ENCODE measurements at regions not wholly inside any gene's neighbourhood (a gene's known extent, or its start where the extent isn't known, plus 50 kb on each side); places are given as distances from the start of the nearest gene placed in this dataset.
A peak's percentile ranks its signal among the peaks of the same experiment; 100 is the strongest.

GRCh38 chr2:204380141-204380881, 165.0 kb upstream of the PARD3B start:
- H3K27ac ChIP-seq (ENCODE audit: extremely low read depth, low read depth, low read length) = no peak overlapping the region
- POLR2A ChIA-PET = no interaction called here
- TF ChIP-seq SCRT2 (tag by site-specific recombination; IDR thresholded peaks at IDR 0.05) = no peak
- no peak for TF ChIP-seq GLI2 (tag by site-specific recombination; IDR thresholded peaks at IDR 0.05; ENCODE audit: borderline replicate concordance, low read depth)
- H3K9me3 ChIP-seq (ENCODE audit: control insufficient read depth, insufficient read depth, low read depth, low read length) = no peaks in the 10 kb centered on the region
- H3K36me3 ChIP-seq (ENCODE audit: control insufficient read depth in 2 of 2, insufficient read depth in 1 of 2, low read length in 2 of 2) = no peaks in the 10 kb centered on the region
- H3K4me3 ChIP-seq (ENCODE audit: low read depth, low read length) = no peak overlapping the region
- H3K4me1 ChIP-seq (ENCODE audit: control insufficient read depth, insufficient read depth, low read length) = no peaks in the 10 kb centered on the region
- CTCF ChIA-PET = interaction anchor here (0.6 kb wide), 1 partner anchor 15 kb away, joined by 3 read pairs; no protein-coding TSS in a partner anchor

- ChIA-PET CTCF (no interaction called here), POLR2A (no interaction called here)
- Histone ChIP-seq H3K4me3 (ENCODE audit: low read depth, low read length) (no peak overlapping the region), H3K27ac (ENCODE audit: extremely low read depth, low read depth, low read length) (no peak overlapping the region), H3K36me3 (ENCODE audit: control insufficient read depth in 2 of 2, insufficient read depth in 1 of 2, low read length in 2 of 2) (no peaks in the 10 kb centered on the region), H3K4me1 (ENCODE audit: control insufficient read depth, insufficient read depth, low read length) (no peaks in the 10 kb centered on the region), H3K9me3 (ENCODE audit: control insufficient read depth, insufficient read depth, low read depth, low read length) (no peaks in the 10 kb centered on the region)
- TF ChIP-seq SP3 (tag by site-specific recombination; IDR thresholded peaks at IDR 0.05) = no peak
- no peak for TF ChIP-seq ZNF701 (tag by site-specific recombination; IDR thresholded peaks at IDR 0.05)
- no peak for TF ChIP-seq ZNF513 (tag by site-specific recombination; IDR thresholded peaks at IDR 0.05)
- no peak for TF ChIP-seq IKZF3 (tag by site-specific recombination; IDR thresholded peaks at IDR 0.05)
- TF ChIP-seq ZNF10 (tag by site-specific recombination; IDR thresholded peaks at IDR 0.05) = 0 out of 2 replicates have a peak, but pooled peaks have one; percentile 54
- TF ChIP-seq ZNF600 (tag by site-specific recombination; IDR thresholded peaks at IDR 0.05) = no peak
- no peak for TF ChIP-seq PRDM2 (tag by site-specific recombination; IDR thresholded peaks at IDR 0.05; ENCODE audit: borderline replicate concordance)
- no peak for TF ChIP-seq ZBTB20 (tag by site-specific recombination; IDR thresholded peaks at IDR 0.05)
- no peak for TF ChIP-seq ZNF146 (tag by site-specific recombination; IDR thresholded peaks at IDR 0.05)
Observed at GRCh38 chr2:204386668-204387067, 158.6 kb upstream of the PARD3B start.

GRCh38 chr2:204389120-204389519, 156.2 kb upstream of the PARD3B start:
- Histone ChIP-seq H3K9me3 (ENCODE audit: control insufficient read depth, insufficient read depth, low read depth, low read length) (no peaks in the 10 kb centered on the region), H3K36me3 (ENCODE audit: control insufficient read depth in 2 of 2, insufficient read depth in 1 of 2, low read length in 2 of 2) (no peaks in the 10 kb centered on the region), H3K4me1 (ENCODE audit: control insufficient read depth, insufficient read depth, low read length) (no peaks in the 10 kb centered on the region), H3K4me3 (ENCODE audit: low read depth, low read length) (no peak overlapping the region), H3K27ac (ENCODE audit: extremely low read depth, low read depth, low read length) (no peak overlapping the region)
- POLR2A ChIA-PET = no interaction called here
- CTCF ChIA-PET = no interaction called here
- TF ChIP-seq PRDM1 (tag by site-specific recombination; IDR thresholded peaks at IDR 0.05) = no peak
- TF ChIP-seq OVOL3 (tag by site-specific recombination; IDR thresholded peaks at IDR 0.05) = no peak

Data from HEK293 (cell line).